ENCODE measurements at regions not wholly inside any gene's neighbourhood (a gene's known extent, or its start where the extent isn't known, plus 50 kb on each side); places are given as distances from the start of the nearest gene placed in this dataset.

DNA sequence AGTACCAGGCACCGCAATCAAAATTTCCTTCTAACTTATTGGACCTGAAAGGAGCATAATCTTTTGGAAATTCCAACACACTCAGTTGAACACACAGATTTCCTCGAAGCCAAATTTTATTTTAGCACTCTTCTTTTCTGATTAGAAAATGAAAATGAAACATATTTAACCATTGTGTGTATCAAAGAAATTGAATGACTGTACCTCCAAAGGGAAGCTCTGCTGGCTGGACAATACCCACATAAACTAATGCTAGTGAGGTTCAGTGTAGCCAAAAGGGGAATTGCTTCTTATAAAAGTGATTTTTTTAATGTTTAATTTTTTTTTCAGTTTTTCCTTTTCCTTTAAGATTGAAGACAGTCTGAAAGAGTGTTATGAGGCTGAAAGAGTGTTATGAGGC is 239.6 kb upstream of the NREP start:
- TF ChIP-seq EP300 (IDR thresholded peaks at IDR 0.05) (no peak), POLR2A (IDR thresholded peaks at IDR 0.05) (no peak)
- TF ChIP-seq, protein P1, sequence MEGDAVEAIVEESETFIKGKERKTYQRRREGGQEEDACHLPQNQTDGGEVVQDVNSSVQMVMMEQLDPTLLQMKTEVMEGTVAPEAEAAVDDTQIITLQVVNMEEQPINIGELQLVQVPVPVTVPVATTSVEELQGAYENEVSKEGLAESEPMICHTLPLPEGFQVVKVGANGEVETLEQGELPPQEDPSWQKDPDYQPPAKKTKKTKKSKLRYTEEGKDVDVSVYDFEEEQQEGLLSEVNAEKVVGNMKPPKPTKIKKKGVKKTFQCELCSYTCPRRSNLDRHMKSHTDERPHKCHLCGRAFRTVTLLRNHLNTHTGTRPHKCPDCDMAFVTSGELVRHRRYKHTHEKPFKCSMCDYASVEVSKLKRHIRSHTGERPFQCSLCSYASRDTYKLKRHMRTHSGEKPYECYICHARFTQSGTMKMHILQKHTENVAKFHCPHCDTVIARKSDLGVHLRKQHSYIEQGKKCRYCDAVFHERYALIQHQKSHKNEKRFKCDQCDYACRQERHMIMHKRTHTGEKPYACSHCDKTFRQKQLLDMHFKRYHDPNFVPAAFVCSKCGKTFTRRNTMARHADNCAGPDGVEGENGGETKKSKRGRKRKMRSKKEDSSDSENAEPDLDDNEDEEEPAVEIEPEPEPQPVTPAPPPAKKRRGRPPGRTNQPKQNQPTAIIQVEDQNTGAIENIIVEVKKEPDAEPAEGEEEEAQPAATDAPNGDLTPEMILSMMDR (IDR thresholded peaks at IDR 0.05), result no peak
- no peaks in the 10 kb centered on the region for H3K4me1 ChIP-seq
- no peak overlapping the region for H3K27ac ChIP-seq
- DNase-seq (ENCODE audit: low spot score in 2 of 2), result no peak
- no peaks in the 10 kb centered on the region for H3K36me3 ChIP-seq
- no peak overlapping the region for H3K4me3 ChIP-seq
- 54 to 55% methylated on average over 2 of the region's 2 CpGs for WGBS, 2 donors
- no peaks in the 10 kb centered on the region for H3K9me3 ChIP-seq
- no peaks in the 10 kb centered on the region for H3K27me3 ChIP-seq

DNA sequence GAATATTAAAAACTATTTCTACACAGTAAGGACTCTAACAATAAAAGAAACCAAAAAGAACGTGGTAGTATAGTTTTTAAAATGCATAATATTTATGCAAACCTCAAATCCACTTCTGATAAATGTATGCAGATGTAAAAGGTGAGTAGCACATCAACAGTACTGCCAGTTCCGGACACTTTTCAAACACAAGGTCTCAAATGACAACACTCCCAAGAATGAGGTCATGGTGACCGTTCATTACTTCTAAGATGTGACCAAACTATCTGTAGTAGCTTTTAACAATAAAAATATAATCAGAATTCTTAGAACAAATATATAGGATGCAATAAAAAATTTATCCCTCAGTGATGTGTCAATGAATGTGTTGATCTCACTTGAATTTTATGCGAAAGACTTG is 238.7 kb upstream of the NREP start:
- H3K9me3 ChIP-seq, result no peaks in the 10 kb centered on the region
- H3K27me3 ChIP-seq, result no peaks in the 10 kb centered on the region
- no peaks in the 10 kb centered on the region for H3K36me3 ChIP-seq
- TF ChIP-seq EP300 (IDR thresholded peaks at IDR 0.05) (no peak), POLR2A (IDR thresholded peaks at IDR 0.05) (no peak)
- TF ChIP-seq, protein P1 (IDR thresholded peaks at IDR 0.05), result no peak
- no peak for DNase-seq (ENCODE audit: low spot score in 2 of 2)
- H3K4me3 ChIP-seq, result no peak overlapping the region
- H3K4me1 ChIP-seq, result no peaks in the 10 kb centered on the region
- WGBS, 2 donors, result 84 to 91% methylated on average over 4 of the region's 4 CpGs
- H3K27ac ChIP-seq, result no peak overlapping the region

DNA sequence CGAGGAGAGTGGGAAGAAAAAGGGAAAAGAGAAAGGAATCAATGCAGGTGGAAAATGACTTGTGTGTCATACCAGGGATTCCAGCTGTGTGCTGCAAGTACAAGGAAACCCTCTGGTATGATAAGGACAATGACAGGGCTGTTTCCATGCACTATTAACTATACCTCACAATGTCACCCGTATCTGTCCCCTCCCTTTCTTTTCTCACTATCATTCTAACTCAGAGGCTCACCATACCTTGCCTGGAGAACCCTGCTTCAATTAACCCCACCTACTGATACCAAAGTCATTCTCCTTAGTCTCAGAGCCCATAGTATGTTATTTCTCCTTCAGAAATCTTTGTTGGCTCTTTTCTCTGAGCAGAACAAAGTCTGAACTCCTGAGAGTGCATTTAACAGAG is 236.2 kb upstream of the NREP start:
- H3K4me1 ChIP-seq, result no peaks in the 10 kb centered on the region
- TF ChIP-seq EP300 (IDR thresholded peaks at IDR 0.05) (no peak), POLR2A (IDR thresholded peaks at IDR 0.05) (no peak)
- TF ChIP-seq, protein P1 (IDR thresholded peaks at IDR 0.05), result no peak
- no peaks in the 10 kb centered on the region for H3K9me3 ChIP-seq
- no peak overlapping the region for H3K27ac ChIP-seq
- no peaks in the 10 kb centered on the region for H3K27me3 ChIP-seq
- DNase-seq (ENCODE audit: low spot score in 2 of 2), result no peak
- no peak overlapping the region for H3K4me3 ChIP-seq
- WGBS, 2 donors, result 77 to 79% methylated on average over 2 of the region's 2 CpGs
- H3K36me3 ChIP-seq, result no peaks in the 10 kb centered on the region

DNA sequence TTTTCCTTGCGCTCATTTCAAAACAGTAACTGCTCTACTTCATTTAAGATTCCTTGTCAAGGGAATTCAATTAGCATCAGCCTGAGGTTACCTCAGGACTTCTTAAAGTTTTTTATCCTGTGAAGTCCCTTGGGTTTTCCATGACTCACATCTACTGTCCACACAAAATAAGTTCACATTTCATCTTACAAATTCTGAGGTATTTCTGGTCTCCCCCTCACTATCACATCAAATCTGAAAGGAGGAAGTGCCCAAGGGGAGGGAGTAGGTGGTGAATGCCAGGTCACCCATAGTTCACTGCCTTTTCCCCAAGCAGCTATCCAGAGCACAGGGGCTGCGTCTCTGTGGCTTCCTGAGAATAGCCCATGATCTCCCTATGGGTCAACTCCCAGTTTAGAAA is 227.1 kb upstream of the NREP start:
- Histone ChIP-seq H3K27me3 (no peaks in the 10 kb centered on the region), H3K9me3 (no peaks in the 10 kb centered on the region), H3K4me3 (no peak overlapping the region), H3K27ac (no peak overlapping the region), H3K36me3 (no peaks in the 10 kb centered on the region), H3K4me1 (peaks cover 0 to 4% (median 0%) of the 10 kb centered on the region in 4 donors)
- TF ChIP-seq, protein P1 (IDR thresholded peaks at IDR 0.05), result no peak
- TF ChIP-seq EP300 (IDR thresholded peaks at IDR 0.05) (no peak), POLR2A (IDR thresholded peaks at IDR 0.05) (no peak)
- DNase-seq (ENCODE audit: low spot score in 2 of 2), result no peak
- WGBS, 2 donors, result 29 to 34% methylated on average over 2 of the region's 2 CpGs

DNA sequence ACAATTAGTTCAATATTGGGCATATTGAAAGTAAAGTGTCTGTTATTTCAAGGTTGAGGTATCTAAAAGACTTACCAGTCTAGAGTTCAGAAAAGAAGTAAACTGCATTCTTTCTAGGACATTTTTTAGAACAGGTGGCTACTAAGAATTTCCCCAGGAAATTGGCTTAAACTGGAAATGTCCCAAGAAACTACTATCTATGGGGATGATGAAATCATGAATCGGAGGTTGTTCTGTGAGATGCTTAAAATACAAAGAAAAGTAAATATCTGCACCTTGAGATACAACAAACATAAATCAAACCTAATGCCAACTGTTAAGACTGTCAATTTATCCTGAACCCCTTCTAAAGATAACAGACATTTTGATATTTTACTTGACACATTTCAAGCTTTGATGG is 226.5 kb upstream of the NREP start:
- DNase-seq (ENCODE audit: low spot score in 2 of 2), result no peak
- Histone ChIP-seq H3K27ac (no peak overlapping the region), H3K4me3 (no peak overlapping the region), H3K9me3 (no peaks in the 10 kb centered on the region), H3K36me3 (no peaks in the 10 kb centered on the region), H3K27me3 (no peaks in the 10 kb centered on the region), H3K4me1 (peaks cover 0 to 4% (median 0%) of the 10 kb centered on the region in 4 donors)
- no peak for TF ChIP-seq POLR2A (IDR thresholded peaks at IDR 0.05)
- no peak for TF ChIP-seq EP300 (IDR thresholded peaks at IDR 0.05)
- TF ChIP-seq, protein P1 (IDR thresholded peaks at IDR 0.05), result no peak
- 69 to 71% methylated on average over 1 of the region's 1 CpG for WGBS, 2 donors
